CD4-positive, CD25-positive, alpha-beta regulatory T cell (primary cell): ENCODE measurements at regions not wholly inside any gene's neighbourhood (a gene's known extent, or its start where the extent isn't known, plus 50 kb on each side); places are given as distances from the start of the nearest gene placed in this dataset.
A peak's percentile ranks its signal among the peaks of the same experiment; 100 is the strongest.

ENCODE experiments used
- ATAC-seq, 2 donors: fragments of 150-1000 bp; cut with Tn5 transposase; one replicate each; pipeline ENCODE4 v1.10.0; 2021; ENCODE audit warnings: low read depth in 2 of 2, moderate number of reproducible peaks in 2 of 2, moderate library complexity in 1 of 2
- DNase-seq, 3 donors: peaks; one replicate each; pipeline versions ENCODE4 v3.0.0 to v3.0.0-alpha.2; 2012 to 2022; ENCODE audit warnings: mixed read lengths in 1 of 3
- H3K27ac ChIP-seq: one replicate; pipeline ENCODE4 v1.7.0; 2013; ENCODE audit warnings: mild to moderate bottlenecking, low read length; ENCODE audit not compliant: insufficient read depth, poor library complexity, severe bottlenecking
- H3K27me3 ChIP-seq: one replicate; pipeline ENCODE4 v1.7.0; 2013; ENCODE audit warnings: low read length; ENCODE audit not compliant: control insufficient read depth, insufficient read depth
- H3K36me3 ChIP-seq: one replicate; pipeline ENCODE4 v1.7.0; 2013; ENCODE audit warnings: mild to moderate bottlenecking, low read length, moderate library complexity; ENCODE audit not compliant: control insufficient read depth, insufficient read depth
- H3K4me1 ChIP-seq: 2 replicates; pipeline ENCODE4 v1.7.0; 2013; ENCODE audit warnings: mild to moderate bottlenecking, low read length; ENCODE audit not compliant: insufficient read depth, control insufficient read depth, poor library complexity, severe bottlenecking
- H3K4me3 ChIP-seq: one replicate; pipeline ENCODE4 v1.7.0; 2013; ENCODE audit warnings: low read depth, mild to moderate bottlenecking, low read length, moderate library complexity
- H3K9me3 ChIP-seq, 2 experiments: 1 replicate in 1 of 2; 2 replicates in 1 of 2; pipeline ENCODE4 v1.7.0; 2013; ENCODE audit warnings: low read length in 2 of 2, mild to moderate bottlenecking in 1 of 2, moderate library complexity in 1 of 2; ENCODE audit not compliant: control insufficient read depth in 2 of 2
- H3K27ac Mint-ChIP-seq, 3 donors: one replicate each; pipeline ENCODE4 v1.8.0; 2020 to 2022; ENCODE audit warnings: mild to moderate bottlenecking in 3 of 3, mixed read lengths in 3 of 3, moderate library complexity in 2 of 3
- H3K27me3 Mint-ChIP-seq: one replicate; pipeline ENCODE4 v1.8.0; 2022; ENCODE audit warnings: mild to moderate bottlenecking, mixed read lengths
- H3K36me3 Mint-ChIP-seq: one replicate; pipeline ENCODE4 v1.8.0; 2020; ENCODE audit warnings: mixed read lengths
- H3K4me1 Mint-ChIP-seq, 4 donors: one replicate each; pipeline ENCODE4 v1.8.0; 2020 to 2022; ENCODE audit warnings: mixed read lengths in 4 of 4, mild to moderate bottlenecking in 1 of 4
- H3K4me3 Mint-ChIP-seq, 4 donors: one replicate each; pipeline ENCODE4 v1.8.0; 2020 to 2022; ENCODE audit warnings: mild to moderate bottlenecking in 4 of 4, mixed read lengths in 4 of 4, moderate library complexity in 3 of 4
- H3K9me3 Mint-ChIP-seq, 7 donors: one replicate each; pipeline ENCODE4 v1.8.0; 2020 to 2022; ENCODE audit warnings: mixed read lengths in 7 of 7, mild to moderate bottlenecking in 3 of 7, moderate library complexity in 2 of 7

- no peak for ATAC-seq
- no peak for DNase-seq
- peaks cover 4% of the 10 kb centered on the region for H3K27me3 ChIP-seq
- H3K27ac ChIP-seq, result no peak overlapping the region
- no peaks in the 10 kb centered on the region for H3K9me3 ChIP-seq
- H3K4me3 ChIP-seq, result no peak overlapping the region
- peaks cover 12% of the 10 kb centered on the region for H3K27me3 Mint-ChIP-seq
- no peaks in the 10 kb centered on the region for H3K36me3 Mint-ChIP-seq
- H3K36me3 ChIP-seq, result no peaks in the 10 kb centered on the region
- no peak overlapping the region for H3K27ac Mint-ChIP-seq
- H3K4me3 Mint-ChIP-seq, result no peak overlapping the region
- H3K4me1 Mint-ChIP-seq, result peaks cover 0 to 6% (median 2%) of the 10 kb centered on the region in 4 donors
- H3K4me1 ChIP-seq, result no peaks in the 10 kb centered on the region
- peaks cover 0 to 2% (median 0%) of the 10 kb centered on the region in 7 donors for H3K9me3 Mint-ChIP-seq
Measured at GRCh38 chr1:228894442-228894989, 159.2 kb downstream of the RHOU start.

DNA sequence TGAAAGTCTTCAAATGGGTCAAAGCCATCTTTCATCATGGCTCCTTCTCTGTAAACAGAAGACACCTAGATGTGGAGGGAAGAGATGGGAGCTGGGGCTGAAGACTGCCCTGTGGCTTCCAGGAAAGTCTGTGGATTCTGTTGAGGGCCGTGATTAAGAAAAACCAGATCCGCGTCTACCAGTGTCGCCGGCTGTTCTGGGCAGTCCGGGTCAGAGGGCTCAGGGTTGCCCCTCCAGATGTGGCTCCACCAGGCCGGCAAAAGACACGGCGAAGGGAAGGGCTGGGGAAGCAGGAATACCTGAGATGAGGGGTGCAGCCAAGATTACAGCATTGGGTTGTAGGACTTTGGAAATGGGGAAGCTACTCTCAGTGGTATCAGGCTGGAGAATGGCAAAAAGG is 162.6 kb downstream of the RHOU start:
- no peaks in the 10 kb centered on the region for H3K4me1 ChIP-seq
- Mint-ChIP-seq H3K4me3 (no peak overlapping the region), H3K36me3 (no peaks in the 10 kb centered on the region), H3K9me3 (no peaks in the 10 kb centered on the region), H3K4me1 (peaks cover 0 to 1% (median 0%) of the 10 kb centered on the region in 4 donors), H3K27ac (no peak overlapping the region), H3K27me3 (no peaks in the 10 kb centered on the region)
- DNase-seq, result no peak
- H3K27ac ChIP-seq, result no peak overlapping the region
- no peak overlapping the region for H3K4me3 ChIP-seq
- ATAC-seq, result no peak
- no peaks in the 10 kb centered on the region for H3K36me3 ChIP-seq
- H3K9me3 ChIP-seq, result no peaks in the 10 kb centered on the region
- H3K27me3 ChIP-seq, result no peaks in the 10 kb centered on the region

- Histone ChIP-seq H3K4me1 (no peaks in the 10 kb centered on the region), H3K36me3 (no peaks in the 10 kb centered on the region), H3K27me3 (no peaks in the 10 kb centered on the region), H3K9me3 (no peaks in the 10 kb centered on the region), H3K4me3 (no peak overlapping the region), H3K27ac (no peak overlapping the region)
- Mint-ChIP-seq H3K4me1 (peaks cover 0 to 1% (median 0%) of the 10 kb centered on the region in 4 donors), H3K9me3 (no peaks in the 10 kb centered on the region), H3K27me3 (no peaks in the 10 kb centered on the region), H3K36me3 (no peaks in the 10 kb centered on the region), H3K4me3 (no peak overlapping the region), H3K27ac (no peak overlapping the region)
- peak in 1 of 2 donors; percentile 30 for ATAC-seq
- DNase-seq, result no peak
Measured at GRCh38 chr1:228898582-228898992, 163.3 kb downstream of the RHOU start.

DNA sequence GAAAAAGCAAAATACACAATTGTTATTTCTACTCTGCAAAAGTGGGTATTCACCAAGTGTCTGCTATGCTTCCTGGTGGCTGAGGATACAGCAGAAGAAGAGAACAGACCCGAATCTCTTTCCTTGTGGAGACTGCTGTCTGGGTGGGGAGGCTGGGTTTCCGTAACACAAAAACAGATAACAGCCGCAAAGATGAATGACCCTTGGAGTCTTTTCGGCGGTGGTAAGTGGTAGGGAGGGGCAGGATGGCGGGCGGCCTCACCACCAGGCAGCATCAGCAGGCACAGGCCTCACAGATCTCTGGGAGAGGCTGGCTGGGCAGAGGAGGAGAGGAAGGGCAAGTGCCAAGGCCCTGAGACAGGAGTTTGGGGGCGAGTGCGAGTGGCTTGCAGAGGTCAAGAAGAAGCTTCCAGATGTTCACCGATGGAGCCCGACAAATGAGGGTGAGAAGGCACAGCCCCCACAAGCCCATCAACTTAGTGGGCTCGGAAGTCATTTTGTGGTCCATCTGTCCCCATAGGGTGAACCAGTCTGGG is 164.2 kb downstream of the RHOU start:
- H3K27ac Mint-ChIP-seq, result no peak overlapping the region
- Histone ChIP-seq H3K27ac (no peak overlapping the region), H3K36me3 (no peaks in the 10 kb centered on the region), H3K4me1 (no peaks in the 10 kb centered on the region), H3K9me3 (no peaks in the 10 kb centered on the region), H3K4me3 (no peak overlapping the region), H3K27me3 (no peaks in the 10 kb centered on the region)
- no peaks in the 10 kb centered on the region for H3K36me3 Mint-ChIP-seq
- H3K27me3 Mint-ChIP-seq, result no peaks in the 10 kb centered on the region
- no peak for ATAC-seq
- H3K4me3 Mint-ChIP-seq, result no peak overlapping the region
- DNase-seq, result no peak
- H3K4me1 Mint-ChIP-seq, result peaks cover 0 to 1% (median 0%) of the 10 kb centered on the region in 4 donors
- no peaks in the 10 kb centered on the region for H3K9me3 Mint-ChIP-seq

GRCh38 chr1:228900099-228900885 is 165.0 kb downstream of the RHOU start:
- no peaks in the 10 kb centered on the region for H3K4me1 ChIP-seq
- no peak overlapping the region for H3K27ac ChIP-seq
- Mint-ChIP-seq H3K4me1 (peaks cover 0 to 1% (median 0%) of the 10 kb centered on the region in 4 donors), H3K4me3 (no peak overlapping the region), H3K36me3 (no peaks in the 10 kb centered on the region), H3K27me3 (no peaks in the 10 kb centered on the region), H3K9me3 (peaks cover 0 to 2% (median 0%) of the 10 kb centered on the region in 7 donors), H3K27ac (no peak overlapping the region)
- H3K4me3 ChIP-seq, result no peak overlapping the region
- no peaks in the 10 kb centered on the region for H3K27me3 ChIP-seq
- H3K9me3 ChIP-seq, result no peaks in the 10 kb centered on the region
- ATAC-seq, result no peak
- no peaks in the 10 kb centered on the region for H3K36me3 ChIP-seq
- DNase-seq, result no peak

DNA sequence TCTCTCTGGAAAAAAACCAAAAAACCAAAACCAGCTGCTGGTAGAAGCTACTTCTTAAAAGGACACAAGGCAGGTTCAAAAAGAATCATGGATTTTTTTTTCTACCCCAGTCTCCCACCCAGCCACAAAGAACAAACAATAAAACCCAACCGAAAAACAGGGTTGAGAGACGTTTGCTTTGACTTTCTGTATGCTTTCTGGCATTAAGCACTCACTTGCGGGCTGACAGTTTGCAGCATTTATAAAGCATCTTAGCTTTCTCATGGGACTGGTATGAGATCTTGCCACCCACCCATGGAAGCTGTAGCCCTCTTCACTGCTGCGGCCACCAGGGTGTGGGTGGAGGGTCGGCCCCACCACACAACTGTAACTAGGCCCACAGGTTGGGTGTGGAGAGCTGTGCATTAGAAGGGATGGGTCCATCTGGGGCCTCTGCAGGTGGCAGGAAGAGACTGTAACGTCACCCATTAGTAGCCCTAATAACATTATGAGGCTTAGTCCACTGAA is 165.7 kb downstream of the RHOU start:
- peaks cover 0 to 1% (median 0%) of the 10 kb centered on the region in 4 donors for H3K4me1 Mint-ChIP-seq
- Histone ChIP-seq H3K4me1 (no peaks in the 10 kb centered on the region), H3K36me3 (no peaks in the 10 kb centered on the region), H3K27me3 (no peaks in the 10 kb centered on the region), H3K4me3 (no peak overlapping the region), H3K27ac (no peak overlapping the region), H3K9me3 (no peaks in the 10 kb centered on the region)
- ATAC-seq (no peak), DNase-seq (no peak)
- no peak overlapping the region for H3K27ac Mint-ChIP-seq
- no peaks in the 10 kb centered on the region for H3K27me3 Mint-ChIP-seq
- peaks cover 0 to 2% (median 0%) of the 10 kb centered on the region in 7 donors for H3K9me3 Mint-ChIP-seq
- no peaks in the 10 kb centered on the region for H3K36me3 Mint-ChIP-seq
- no peak overlapping the region for H3K4me3 Mint-ChIP-seq

GRCh38 chr1:228901936-228902681 is 166.8 kb downstream of the RHOU start:
- Mint-ChIP-seq H3K4me3 (no peak overlapping the region), H3K27ac (no peak overlapping the region), H3K4me1 (peaks cover 0 to 1% (median 0%) of the 10 kb centered on the region in 4 donors), H3K36me3 (no peaks in the 10 kb centered on the region), H3K9me3 (peaks cover 0 to 2% (median 0%) of the 10 kb centered on the region in 7 donors), H3K27me3 (no peaks in the 10 kb centered on the region)
- Histone ChIP-seq H3K4me1 (no peaks in the 10 kb centered on the region), H3K9me3 (no peaks in the 10 kb centered on the region), H3K36me3 (no peaks in the 10 kb centered on the region), H3K27ac (no peak overlapping the region), H3K27me3 (no peaks in the 10 kb centered on the region), H3K4me3 (no peak overlapping the region)
- ATAC-seq (no peak), DNase-seq (no peak)
